H9 (cell line): ENCODE measurements at regions not wholly inside any gene's neighbourhood (a gene's known extent, or its start where the extent isn't known, plus 50 kb on each side); places are given as distances from the start of the nearest gene placed in this dataset.

Experiments
- DNase-seq: peaks from one replicate; pipeline ENCODE4 v3.0.0-alpha.2; 2017
- H2AFZ ChIP-seq: one replicate; pipeline ENCODE4 v1.6.1; 2013; ENCODE audit warnings: mild to moderate bottlenecking, low read length, control low read depth, moderate library complexity
- H2AK5ac ChIP-seq: 2 replicates; pipeline ENCODE4 v1.6.1; 2013; ENCODE audit warnings: low read length, control low read depth, mixed read lengths; ENCODE audit not compliant: insufficient read length
- H2BK120ac ChIP-seq: one replicate; pipeline ENCODE4 v1.6.1; 2013; ENCODE audit warnings: low read depth, mild to moderate bottlenecking, low read length, control low read depth, inconsistent platforms; ENCODE audit not compliant: poor library complexity, severe bottlenecking
- H2BK12ac ChIP-seq: 2 replicates; pipeline ENCODE4 v1.6.1; 2013; ENCODE audit warnings: low read length, control low read depth, mixed read lengths, low read depth; ENCODE audit not compliant: insufficient read length
- H2BK15ac ChIP-seq: 2 replicates; pipeline ENCODE4 v1.6.1; 2013; ENCODE audit warnings: low read depth, low read length, control low read depth
- H2BK20ac ChIP-seq: one replicate; pipeline ENCODE4 v1.6.1; 2013; ENCODE audit warnings: low read depth, mild to moderate bottlenecking, low read length, control low read depth, inconsistent platforms; ENCODE audit not compliant: poor library complexity, severe bottlenecking
- H2BK5ac ChIP-seq: 2 replicates; pipeline ENCODE4 v1.6.1; 2013; ENCODE audit warnings: low read length, control low read depth, mixed read lengths; ENCODE audit not compliant: insufficient read length
- H3K14ac ChIP-seq: 2 replicates; pipeline ENCODE4 v1.6.1; 2013; ENCODE audit warnings: low read length, control low read depth; ENCODE audit not compliant: insufficient read depth
- H3K18ac ChIP-seq: 2 replicates; pipeline ENCODE4 v1.6.1; 2013; ENCODE audit warnings: low read depth, mild to moderate bottlenecking, mixed read lengths, low read length, control low read depth; ENCODE audit not compliant: insufficient read length
- H3K23ac ChIP-seq: 2 replicates; pipeline ENCODE4 v1.6.1; 2013; ENCODE audit warnings: low read length, control low read depth, mixed read lengths, low read depth; ENCODE audit not compliant: insufficient read length
- H3K23me2 ChIP-seq: 2 replicates; pipeline ENCODE4 v1.6.1; 2013; ENCODE audit warnings: low read depth, mild to moderate bottlenecking, mixed read lengths, low read length, control low read depth; ENCODE audit not compliant: insufficient read length, poor library complexity, severe bottlenecking
- H3K27ac ChIP-seq: 2 replicates; pipeline ENCODE4 v1.5.1; 2013; ENCODE audit warnings: low read length, control low read depth, mixed read lengths, low read depth; ENCODE audit not compliant: insufficient read length
- H3K27me3 ChIP-seq: 2 replicates; pipeline ENCODE4 v1.6.1; 2013; ENCODE audit warnings: low read length, control low read depth, inconsistent platforms; ENCODE audit not compliant: insufficient read depth
- H3K4ac ChIP-seq: 2 replicates; pipeline ENCODE4 v1.6.1; 2013; ENCODE audit warnings: low read depth, mild to moderate bottlenecking, control low read depth, inconsistent platforms, low read length, moderate library complexity
- H3K4me1 ChIP-seq: 2 replicates; pipeline ENCODE4 v1.6.1; 2013; ENCODE audit warnings: low read length, control low read depth, inconsistent platforms; ENCODE audit not compliant: insufficient read depth
- H3K4me2 ChIP-seq: 2 replicates; pipeline ENCODE4 v1.6.1; 2013; ENCODE audit warnings: low read length, control low read depth, mixed read lengths; ENCODE audit not compliant: insufficient read length, insufficient read depth
- H3K56ac ChIP-seq: 2 replicates; pipeline ENCODE4 v1.6.1; 2013; ENCODE audit warnings: low read depth, mild to moderate bottlenecking, mixed read lengths, low read length, control low read depth; ENCODE audit not compliant: insufficient read length
- H3K79me1 ChIP-seq: 2 replicates; pipeline ENCODE4 v1.6.1; 2013; ENCODE audit warnings: low read depth, mild to moderate bottlenecking, moderate library complexity, low read length, control low read depth, inconsistent platforms; ENCODE audit not compliant: insufficient read depth, poor library complexity, severe bottlenecking
- H3K79me2 ChIP-seq: 2 replicates; pipeline ENCODE4 v1.6.1; 2013; ENCODE audit warnings: low read length, control low read depth, inconsistent platforms; ENCODE audit not compliant: insufficient read depth
- H3K9ac ChIP-seq: 2 replicates; pipeline ENCODE4 v1.6.1; 2013; ENCODE audit warnings: low read length, control low read depth, mixed read lengths; ENCODE audit not compliant: insufficient read length; ENCODE audit errors: extremely low read depth
- H3K9me3 ChIP-seq: one replicate; pipeline ENCODE4 v1.6.1; 2013; ENCODE audit warnings: low read depth, low read length, inconsistent platforms; ENCODE audit not compliant: control insufficient read depth
- H3T11ph ChIP-seq: one replicate; pipeline ENCODE4 v1.6.1; 2013; ENCODE audit warnings: mild to moderate bottlenecking, low read length, control low read depth, inconsistent platforms
- H4K20me1 ChIP-seq: one replicate; pipeline ENCODE4 v1.6.1; 2013; ENCODE audit not compliant: control insufficient read depth, insufficient read length, insufficient read depth
- H4K5ac ChIP-seq: 2 replicates; pipeline ENCODE4 v1.6.1; 2013; ENCODE audit warnings: low read depth, mild to moderate bottlenecking, mixed read lengths, low read length, control low read depth; ENCODE audit not compliant: insufficient read length
- H4K8ac ChIP-seq: replicated peaks from 2 replicates; pipeline ENCODE4 v1.6.1; 2013; ENCODE audit warnings: low read length, control low read depth, mixed read lengths, low read depth; ENCODE audit not compliant: insufficient read length
- H4K91ac ChIP-seq: 2 replicates; pipeline ENCODE4 v1.6.1; 2013; ENCODE audit warnings: low read depth, mild to moderate bottlenecking, moderate library complexity, mixed read lengths, low read length, control low read depth; ENCODE audit not compliant: insufficient read length
- H3K27ac Mint-ChIP-seq, 3 experiments: 2 replicates in 2 of 3; 3 replicates in 1 of 3; pipeline ENCODE4 v1.8.0; 2020 to 2021; ENCODE audit warnings: mixed read lengths in 3 of 3, mild to moderate bottlenecking in 1 of 3, moderate library complexity in 1 of 3
- H3K27me3 Mint-ChIP-seq: 2 replicates; pipeline ENCODE4 v1.8.0; 2021; ENCODE audit warnings: low read depth, mild to moderate bottlenecking, moderate library complexity, mixed read lengths
- H3K36me3 Mint-ChIP-seq, 3 experiments: 2 replicates in 2 of 3; 3 replicates in 1 of 3; pipeline ENCODE4 v1.8.0; 2020 to 2021; ENCODE audit warnings: low read depth in 3 of 3, mixed read lengths in 3 of 3; ENCODE audit not compliant: insufficient read depth in 1 of 3
- H3K4me1 Mint-ChIP-seq, 2 experiments: 2 replicates each; pipeline ENCODE4 v1.8.0; 2020; ENCODE audit warnings: mixed read lengths in 2 of 2
- H3K4me3 Mint-ChIP-seq, 2 experiments: 2 replicates in 1 of 2; 3 replicates in 1 of 2; pipeline ENCODE4 v1.8.0; 2020 to 2021; ENCODE audit warnings: mild to moderate bottlenecking in 2 of 2, mixed read lengths in 2 of 2, moderate library complexity in 1 of 2
- H3K9me3 Mint-ChIP-seq, 2 experiments: 2 replicates in 1 of 2; 3 replicates in 1 of 2; pipeline ENCODE4 v1.8.0; 2020; ENCODE audit warnings: mild to moderate bottlenecking in 2 of 2, mixed read lengths in 2 of 2, moderate library complexity in 1 of 2
- CTCF ChIP-seq: fragments of 200-600 bp; sonication (generic); conservative IDR thresholded peaks from 3 replicates; pipeline ENCODE4 v1.8.0; 2021; ENCODE audit warnings: antibody characterized with exemption, mild to moderate bottlenecking
- WGBS: extraction: QIAGEN DNeasy Blood & Tissue Kit; methylation state at CpG from one replicate; pipeline ENCODE4 v1.1.7; 2013; ENCODE audit warnings: missing lambda C conversion rate, low lambda C conversion rate, mixed read lengths; ENCODE audit not compliant: insufficient read length; ENCODE audit errors: extremely low coverage; 5-methylcytosine and 5-hydroxymethylcytosine counted together

GRCh38 chr21:19508442-19508841 is 1104.9 kb upstream of the TMPRSS15 start:
- H3T11ph ChIP-seq = no peak overlapping the region
- Mint-ChIP-seq H3K27ac (no peak overlapping the region; a peak in 1 of 7 replicates), H3K27me3 (no peaks in the 10 kb centered on the region), H3K9me3 (peaks cover 27 to 29% of the 10 kb centered on the region in 2 experiments), H3K36me3 (peaks cover 0 to 48% (median 7%) of the 10 kb centered on the region in 3 experiments; a peak in 5 of 7 replicates), H3K4me1 (peaks cover 2 to 18% of the 10 kb centered on the region in 2 experiments; a peak in 3 of 4 replicates), H3K4me3 (no peak overlapping the region)
- H2AFZ ChIP-seq = no peak overlapping the region
- no peak overlapping the region for H2BK5ac ChIP-seq
- H3K79me1 ChIP-seq = no peaks in the 10 kb centered on the region
- H2BK12ac ChIP-seq = no peak overlapping the region
- no peak for TF ChIP-seq CTCF
- no peaks in the 10 kb centered on the region for H3K79me2 ChIP-seq
- no peaks in the 10 kb centered on the region for H4K20me1 ChIP-seq
- no peaks in the 10 kb centered on the region for H3K23me2 ChIP-seq
- no peak overlapping the region for H2BK15ac ChIP-seq
- H3K18ac ChIP-seq = no peak overlapping the region
- no peak overlapping the region for H3K9ac ChIP-seq
- H3K4ac ChIP-seq = no peak overlapping the region
- DNase-seq = no peak
- no peak overlapping the region for H4K91ac ChIP-seq
- no peak overlapping the region for H2BK120ac ChIP-seq
- H2BK20ac ChIP-seq = no peak overlapping the region
- no peaks in the 10 kb centered on the region for H3K9me3 ChIP-seq
- no peak overlapping the region for H2AK5ac ChIP-seq
- H4K8ac ChIP-seq = no peak overlapping the region
- no peak overlapping the region for H4K5ac ChIP-seq
- H3K4me1 ChIP-seq = no peaks in the 10 kb centered on the region
- H3K56ac ChIP-seq = no peak overlapping the region
- WGBS = no CpG with 5 or more reads among the region's 2 CpGs
- H3K4me2 ChIP-seq = no peak overlapping the region
- no peak overlapping the region for H3K23ac ChIP-seq
- H3K27ac ChIP-seq = no peak overlapping the region
- H3K27me3 ChIP-seq = no peaks in the 10 kb centered on the region; the same call in 1 of the 2 replicates
- H3K14ac ChIP-seq = no peak overlapping the region
